H9 (cell line): ENCODE measurements at regions not wholly inside any gene's neighbourhood (a gene's known extent, or its start where the extent isn't known, plus 50 kb on each side); places are given as distances from the start of the nearest gene placed in this dataset.

Experiments used
- DNase-seq: peaks from one replicate; pipeline ENCODE4 v3.0.0-alpha.2; 2017
- H2AFZ ChIP-seq: one replicate; pipeline ENCODE4 v1.6.1; 2013; ENCODE audit warnings: mild to moderate bottlenecking, low read length, control low read depth, moderate library complexity
- H2AK5ac ChIP-seq: 2 replicates; pipeline ENCODE4 v1.6.1; 2013; ENCODE audit warnings: low read length, control low read depth, mixed read lengths; ENCODE audit not compliant: insufficient read length
- H2BK120ac ChIP-seq: one replicate; pipeline ENCODE4 v1.6.1; 2013; ENCODE audit warnings: low read depth, mild to moderate bottlenecking, low read length, control low read depth, inconsistent platforms; ENCODE audit not compliant: poor library complexity, severe bottlenecking
- H2BK12ac ChIP-seq: 2 replicates; pipeline ENCODE4 v1.6.1; 2013; ENCODE audit warnings: low read length, control low read depth, mixed read lengths, low read depth; ENCODE audit not compliant: insufficient read length
- H2BK15ac ChIP-seq: 2 replicates; pipeline ENCODE4 v1.6.1; 2013; ENCODE audit warnings: low read depth, low read length, control low read depth
- H2BK20ac ChIP-seq: one replicate; pipeline ENCODE4 v1.6.1; 2013; ENCODE audit warnings: low read depth, mild to moderate bottlenecking, low read length, control low read depth, inconsistent platforms; ENCODE audit not compliant: poor library complexity, severe bottlenecking
- H2BK5ac ChIP-seq: 2 replicates; pipeline ENCODE4 v1.6.1; 2013; ENCODE audit warnings: low read length, control low read depth, mixed read lengths; ENCODE audit not compliant: insufficient read length
- H3K14ac ChIP-seq: 2 replicates; pipeline ENCODE4 v1.6.1; 2013; ENCODE audit warnings: low read length, control low read depth; ENCODE audit not compliant: insufficient read depth
- H3K18ac ChIP-seq: 2 replicates; pipeline ENCODE4 v1.6.1; 2013; ENCODE audit warnings: low read depth, mild to moderate bottlenecking, mixed read lengths, low read length, control low read depth; ENCODE audit not compliant: insufficient read length
- H3K23ac ChIP-seq: 2 replicates; pipeline ENCODE4 v1.6.1; 2013; ENCODE audit warnings: low read length, control low read depth, mixed read lengths, low read depth; ENCODE audit not compliant: insufficient read length
- H3K23me2 ChIP-seq: 2 replicates; pipeline ENCODE4 v1.6.1; 2013; ENCODE audit warnings: low read depth, mild to moderate bottlenecking, mixed read lengths, low read length, control low read depth; ENCODE audit not compliant: insufficient read length, poor library complexity, severe bottlenecking
- H3K27ac ChIP-seq: 2 replicates; pipeline ENCODE4 v1.5.1; 2013; ENCODE audit warnings: low read length, control low read depth, mixed read lengths, low read depth; ENCODE audit not compliant: insufficient read length
- H3K27me3 ChIP-seq: 2 replicates; pipeline ENCODE4 v1.6.1; 2013; ENCODE audit warnings: low read length, control low read depth, inconsistent platforms; ENCODE audit not compliant: insufficient read depth
- H3K4ac ChIP-seq: 2 replicates; pipeline ENCODE4 v1.6.1; 2013; ENCODE audit warnings: low read depth, mild to moderate bottlenecking, control low read depth, inconsistent platforms, low read length, moderate library complexity
- H3K4me1 ChIP-seq: 2 replicates; pipeline ENCODE4 v1.6.1; 2013; ENCODE audit warnings: low read length, control low read depth, inconsistent platforms; ENCODE audit not compliant: insufficient read depth
- H3K4me2 ChIP-seq: 2 replicates; pipeline ENCODE4 v1.6.1; 2013; ENCODE audit warnings: low read length, control low read depth, mixed read lengths; ENCODE audit not compliant: insufficient read length, insufficient read depth
- H3K56ac ChIP-seq: 2 replicates; pipeline ENCODE4 v1.6.1; 2013; ENCODE audit warnings: low read depth, mild to moderate bottlenecking, mixed read lengths, low read length, control low read depth; ENCODE audit not compliant: insufficient read length
- H3K79me1 ChIP-seq: 2 replicates; pipeline ENCODE4 v1.6.1; 2013; ENCODE audit warnings: low read depth, mild to moderate bottlenecking, moderate library complexity, low read length, control low read depth, inconsistent platforms; ENCODE audit not compliant: insufficient read depth, poor library complexity, severe bottlenecking
- H3K79me2 ChIP-seq: 2 replicates; pipeline ENCODE4 v1.6.1; 2013; ENCODE audit warnings: low read length, control low read depth, inconsistent platforms; ENCODE audit not compliant: insufficient read depth
- H3K9ac ChIP-seq: 2 replicates; pipeline ENCODE4 v1.6.1; 2013; ENCODE audit warnings: low read length, control low read depth, mixed read lengths; ENCODE audit not compliant: insufficient read length; ENCODE audit errors: extremely low read depth
- H3K9me3 ChIP-seq: one replicate; pipeline ENCODE4 v1.6.1; 2013; ENCODE audit warnings: low read depth, low read length, inconsistent platforms; ENCODE audit not compliant: control insufficient read depth
- H3T11ph ChIP-seq: one replicate; pipeline ENCODE4 v1.6.1; 2013; ENCODE audit warnings: mild to moderate bottlenecking, low read length, control low read depth, inconsistent platforms
- H4K20me1 ChIP-seq: one replicate; pipeline ENCODE4 v1.6.1; 2013; ENCODE audit not compliant: control insufficient read depth, insufficient read length, insufficient read depth
- H4K5ac ChIP-seq: 2 replicates; pipeline ENCODE4 v1.6.1; 2013; ENCODE audit warnings: low read depth, mild to moderate bottlenecking, mixed read lengths, low read length, control low read depth; ENCODE audit not compliant: insufficient read length
- H4K8ac ChIP-seq: replicated peaks from 2 replicates; pipeline ENCODE4 v1.6.1; 2013; ENCODE audit warnings: low read length, control low read depth, mixed read lengths, low read depth; ENCODE audit not compliant: insufficient read length
- H4K91ac ChIP-seq: 2 replicates; pipeline ENCODE4 v1.6.1; 2013; ENCODE audit warnings: low read depth, mild to moderate bottlenecking, moderate library complexity, mixed read lengths, low read length, control low read depth; ENCODE audit not compliant: insufficient read length
- H3K27ac Mint-ChIP-seq, 3 experiments: 2 replicates in 2 of 3; 3 replicates in 1 of 3; pipeline ENCODE4 v1.8.0; 2020 to 2021; ENCODE audit warnings: mixed read lengths in 3 of 3, mild to moderate bottlenecking in 1 of 3, moderate library complexity in 1 of 3
- H3K27me3 Mint-ChIP-seq: 2 replicates; pipeline ENCODE4 v1.8.0; 2021; ENCODE audit warnings: low read depth, mild to moderate bottlenecking, moderate library complexity, mixed read lengths
- H3K36me3 Mint-ChIP-seq, 3 experiments: 2 replicates in 2 of 3; 3 replicates in 1 of 3; pipeline ENCODE4 v1.8.0; 2020 to 2021; ENCODE audit warnings: low read depth in 3 of 3, mixed read lengths in 3 of 3; ENCODE audit not compliant: insufficient read depth in 1 of 3
- H3K4me1 Mint-ChIP-seq, 2 experiments: 2 replicates each; pipeline ENCODE4 v1.8.0; 2020; ENCODE audit warnings: mixed read lengths in 2 of 2
- H3K4me3 Mint-ChIP-seq, 2 experiments: 2 replicates in 1 of 2; 3 replicates in 1 of 2; pipeline ENCODE4 v1.8.0; 2020 to 2021; ENCODE audit warnings: mild to moderate bottlenecking in 2 of 2, mixed read lengths in 2 of 2, moderate library complexity in 1 of 2
- H3K9me3 Mint-ChIP-seq, 2 experiments: 2 replicates in 1 of 2; 3 replicates in 1 of 2; pipeline ENCODE4 v1.8.0; 2020; ENCODE audit warnings: mild to moderate bottlenecking in 2 of 2, mixed read lengths in 2 of 2, moderate library complexity in 1 of 2
- CTCF ChIP-seq: fragments of 200-600 bp; sonication (generic); conservative IDR thresholded peaks from 3 replicates; pipeline ENCODE4 v1.8.0; 2021; ENCODE audit warnings: antibody characterized with exemption, mild to moderate bottlenecking
- WGBS: extraction: QIAGEN DNeasy Blood & Tissue Kit; methylation state at CpG from one replicate; pipeline ENCODE4 v1.1.7; 2013; ENCODE audit warnings: missing lambda C conversion rate, low lambda C conversion rate, mixed read lengths; ENCODE audit not compliant: insufficient read length; ENCODE audit errors: extremely low coverage; 5-methylcytosine and 5-hydroxymethylcytosine counted together

GRCh38 chr12:47491516-47492305, 214.1 kb downstream of the RPAP3 start:
- H4K20me1 ChIP-seq = no peaks in the 10 kb centered on the region
- H3K23me2 ChIP-seq = no peaks in the 10 kb centered on the region
- no peak overlapping the region for H3K23ac ChIP-seq
- no peak overlapping the region for H3T11ph ChIP-seq
- Mint-ChIP-seq H3K27me3 (no peaks in the 10 kb centered on the region; the same call in none of the 2 replicates), H3K4me3 (no peak overlapping the region), H3K4me1 (no peaks in the 10 kb centered on the region), H3K9me3 (peaks cover 21 to 33% of the 10 kb centered on the region in 2 experiments; a peak in 4 of 5 replicates), H3K36me3 (peaks cover 0 to 3% (median 3%) of the 10 kb centered on the region in 3 experiments; a peak in 4 of 7 replicates), H3K27ac (no peak overlapping the region)
- no peak overlapping the region for H2AFZ ChIP-seq
- no peak overlapping the region for H3K4ac ChIP-seq
- H3K79me2 ChIP-seq = no peaks in the 10 kb centered on the region
- no CpG with 5 or more reads among the region's 2 CpGs for WGBS
- H2AK5ac ChIP-seq = no peak overlapping the region
- TF ChIP-seq CTCF = no peak
- no peak overlapping the region for H2BK12ac ChIP-seq
- no peak overlapping the region for H3K27ac ChIP-seq
- no peak overlapping the region for H3K14ac ChIP-seq
- H2BK5ac ChIP-seq = no peak overlapping the region
- no peaks in the 10 kb centered on the region for H3K4me1 ChIP-seq
- H3K9me3 ChIP-seq = peaks cover 8% of the 10 kb centered on the region
- no peak overlapping the region for H3K18ac ChIP-seq
- no peak overlapping the region for H4K91ac ChIP-seq
- H3K27me3 ChIP-seq = no peaks in the 10 kb centered on the region
- H3K9ac ChIP-seq = no peak overlapping the region
- no peak overlapping the region for H3K56ac ChIP-seq
- H2BK20ac ChIP-seq = no peak overlapping the region
- no peak overlapping the region for H4K8ac ChIP-seq
- no peak overlapping the region for H2BK120ac ChIP-seq
- no peak for DNase-seq
- no peaks in the 10 kb centered on the region for H3K79me1 ChIP-seq
- no peak overlapping the region for H4K5ac ChIP-seq
- no peak overlapping the region for H2BK15ac ChIP-seq
- no peak overlapping the region for H3K4me2 ChIP-seq
